H9 (cell line): ENCODE measurements at regions not wholly inside any gene's neighbourhood (a gene's known extent, or its start where the extent isn't known, plus 50 kb on each side); places are given as distances from the start of the nearest gene placed in this dataset.

Experiments
- DNase-seq: peaks from one replicate; pipeline ENCODE4 v3.0.0-alpha.2; 2017
- H2AFZ ChIP-seq: one replicate; pipeline ENCODE4 v1.6.1; 2013; ENCODE audit warnings: mild to moderate bottlenecking, low read length, control low read depth, moderate library complexity
- H2AK5ac ChIP-seq: 2 replicates; pipeline ENCODE4 v1.6.1; 2013; ENCODE audit warnings: low read length, control low read depth, mixed read lengths; ENCODE audit not compliant: insufficient read length
- H2BK120ac ChIP-seq: one replicate; pipeline ENCODE4 v1.6.1; 2013; ENCODE audit warnings: low read depth, mild to moderate bottlenecking, low read length, control low read depth, inconsistent platforms; ENCODE audit not compliant: poor library complexity, severe bottlenecking
- H2BK12ac ChIP-seq: 2 replicates; pipeline ENCODE4 v1.6.1; 2013; ENCODE audit warnings: low read length, control low read depth, mixed read lengths, low read depth; ENCODE audit not compliant: insufficient read length
- H2BK15ac ChIP-seq: 2 replicates; pipeline ENCODE4 v1.6.1; 2013; ENCODE audit warnings: low read depth, low read length, control low read depth
- H2BK20ac ChIP-seq: one replicate; pipeline ENCODE4 v1.6.1; 2013; ENCODE audit warnings: low read depth, mild to moderate bottlenecking, low read length, control low read depth, inconsistent platforms; ENCODE audit not compliant: poor library complexity, severe bottlenecking
- H2BK5ac ChIP-seq: 2 replicates; pipeline ENCODE4 v1.6.1; 2013; ENCODE audit warnings: low read length, control low read depth, mixed read lengths; ENCODE audit not compliant: insufficient read length
- H3K14ac ChIP-seq: 2 replicates; pipeline ENCODE4 v1.6.1; 2013; ENCODE audit warnings: low read length, control low read depth; ENCODE audit not compliant: insufficient read depth
- H3K18ac ChIP-seq: 2 replicates; pipeline ENCODE4 v1.6.1; 2013; ENCODE audit warnings: low read depth, mild to moderate bottlenecking, mixed read lengths, low read length, control low read depth; ENCODE audit not compliant: insufficient read length
- H3K23ac ChIP-seq: 2 replicates; pipeline ENCODE4 v1.6.1; 2013; ENCODE audit warnings: low read length, control low read depth, mixed read lengths, low read depth; ENCODE audit not compliant: insufficient read length
- H3K23me2 ChIP-seq: 2 replicates; pipeline ENCODE4 v1.6.1; 2013; ENCODE audit warnings: low read depth, mild to moderate bottlenecking, mixed read lengths, low read length, control low read depth; ENCODE audit not compliant: insufficient read length, poor library complexity, severe bottlenecking
- H3K27ac ChIP-seq: 2 replicates; pipeline ENCODE4 v1.5.1; 2013; ENCODE audit warnings: low read length, control low read depth, mixed read lengths, low read depth; ENCODE audit not compliant: insufficient read length
- H3K27me3 ChIP-seq: 2 replicates; pipeline ENCODE4 v1.6.1; 2013; ENCODE audit warnings: low read length, control low read depth, inconsistent platforms; ENCODE audit not compliant: insufficient read depth
- H3K4ac ChIP-seq: 2 replicates; pipeline ENCODE4 v1.6.1; 2013; ENCODE audit warnings: low read depth, mild to moderate bottlenecking, control low read depth, inconsistent platforms, low read length, moderate library complexity
- H3K4me1 ChIP-seq: 2 replicates; pipeline ENCODE4 v1.6.1; 2013; ENCODE audit warnings: low read length, control low read depth, inconsistent platforms; ENCODE audit not compliant: insufficient read depth
- H3K4me2 ChIP-seq: 2 replicates; pipeline ENCODE4 v1.6.1; 2013; ENCODE audit warnings: low read length, control low read depth, mixed read lengths; ENCODE audit not compliant: insufficient read length, insufficient read depth
- H3K56ac ChIP-seq: 2 replicates; pipeline ENCODE4 v1.6.1; 2013; ENCODE audit warnings: low read depth, mild to moderate bottlenecking, mixed read lengths, low read length, control low read depth; ENCODE audit not compliant: insufficient read length
- H3K79me1 ChIP-seq: 2 replicates; pipeline ENCODE4 v1.6.1; 2013; ENCODE audit warnings: low read depth, mild to moderate bottlenecking, moderate library complexity, low read length, control low read depth, inconsistent platforms; ENCODE audit not compliant: insufficient read depth, poor library complexity, severe bottlenecking
- H3K79me2 ChIP-seq: 2 replicates; pipeline ENCODE4 v1.6.1; 2013; ENCODE audit warnings: low read length, control low read depth, inconsistent platforms; ENCODE audit not compliant: insufficient read depth
- H3K9ac ChIP-seq: 2 replicates; pipeline ENCODE4 v1.6.1; 2013; ENCODE audit warnings: low read length, control low read depth, mixed read lengths; ENCODE audit not compliant: insufficient read length; ENCODE audit errors: extremely low read depth
- H3K9me3 ChIP-seq: one replicate; pipeline ENCODE4 v1.6.1; 2013; ENCODE audit warnings: low read depth, low read length, inconsistent platforms; ENCODE audit not compliant: control insufficient read depth
- H3T11ph ChIP-seq: one replicate; pipeline ENCODE4 v1.6.1; 2013; ENCODE audit warnings: mild to moderate bottlenecking, low read length, control low read depth, inconsistent platforms
- H4K20me1 ChIP-seq: one replicate; pipeline ENCODE4 v1.6.1; 2013; ENCODE audit not compliant: control insufficient read depth, insufficient read length, insufficient read depth
- H4K5ac ChIP-seq: 2 replicates; pipeline ENCODE4 v1.6.1; 2013; ENCODE audit warnings: low read depth, mild to moderate bottlenecking, mixed read lengths, low read length, control low read depth; ENCODE audit not compliant: insufficient read length
- H4K8ac ChIP-seq: replicated peaks from 2 replicates; pipeline ENCODE4 v1.6.1; 2013; ENCODE audit warnings: low read length, control low read depth, mixed read lengths, low read depth; ENCODE audit not compliant: insufficient read length
- H4K91ac ChIP-seq: 2 replicates; pipeline ENCODE4 v1.6.1; 2013; ENCODE audit warnings: low read depth, mild to moderate bottlenecking, moderate library complexity, mixed read lengths, low read length, control low read depth; ENCODE audit not compliant: insufficient read length
- H3K27ac Mint-ChIP-seq, 3 experiments: 2 replicates in 2 of 3; 3 replicates in 1 of 3; pipeline ENCODE4 v1.8.0; 2020 to 2021; ENCODE audit warnings: mixed read lengths in 3 of 3, mild to moderate bottlenecking in 1 of 3, moderate library complexity in 1 of 3
- H3K27me3 Mint-ChIP-seq: 2 replicates; pipeline ENCODE4 v1.8.0; 2021; ENCODE audit warnings: low read depth, mild to moderate bottlenecking, moderate library complexity, mixed read lengths
- H3K36me3 Mint-ChIP-seq, 3 experiments: 2 replicates in 2 of 3; 3 replicates in 1 of 3; pipeline ENCODE4 v1.8.0; 2020 to 2021; ENCODE audit warnings: low read depth in 3 of 3, mixed read lengths in 3 of 3; ENCODE audit not compliant: insufficient read depth in 1 of 3
- H3K4me1 Mint-ChIP-seq, 2 experiments: 2 replicates each; pipeline ENCODE4 v1.8.0; 2020; ENCODE audit warnings: mixed read lengths in 2 of 2
- H3K4me3 Mint-ChIP-seq, 2 experiments: 2 replicates in 1 of 2; 3 replicates in 1 of 2; pipeline ENCODE4 v1.8.0; 2020 to 2021; ENCODE audit warnings: mild to moderate bottlenecking in 2 of 2, mixed read lengths in 2 of 2, moderate library complexity in 1 of 2
- H3K9me3 Mint-ChIP-seq, 2 experiments: 2 replicates in 1 of 2; 3 replicates in 1 of 2; pipeline ENCODE4 v1.8.0; 2020; ENCODE audit warnings: mild to moderate bottlenecking in 2 of 2, mixed read lengths in 2 of 2, moderate library complexity in 1 of 2
- WGBS: extraction: QIAGEN DNeasy Blood & Tissue Kit; methylation state at CpG from one replicate; pipeline ENCODE4 v1.1.7; 2013; ENCODE audit warnings: missing lambda C conversion rate, low lambda C conversion rate, mixed read lengths; ENCODE audit not compliant: insufficient read length; ENCODE audit errors: extremely low coverage; 5-methylcytosine and 5-hydroxymethylcytosine counted together
- TF ChIP-seq, protein P1 (sequence below): fragments of 200-600 bp; sonication (generic); conservative IDR thresholded peaks from 3 replicates; pipeline ENCODE4 v1.8.0; 2021; ENCODE audit warnings: antibody characterized with exemption, mild to moderate bottlenecking

DNA sequence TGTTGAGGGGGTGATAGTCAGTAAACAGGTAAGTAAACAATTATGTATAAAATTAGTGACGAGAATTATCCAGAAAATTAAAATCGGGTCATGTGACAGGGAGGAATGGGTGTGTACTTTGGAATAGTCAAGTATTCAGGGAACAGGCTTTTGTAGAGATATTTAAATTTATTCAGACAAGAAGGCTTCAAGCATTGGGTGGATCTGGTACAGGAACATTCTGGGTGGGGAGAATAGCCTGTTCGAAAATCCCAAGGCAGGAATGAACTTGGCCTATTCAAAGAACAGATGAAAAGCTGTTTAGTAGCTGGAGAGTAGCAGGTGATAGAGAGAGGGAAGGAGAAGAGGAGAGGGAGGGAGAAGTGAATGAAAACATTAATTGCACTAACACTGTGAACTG lies 448.9 kb upstream of the FZD8 start:
- Mint-ChIP-seq H3K36me3 (no peaks in the 10 kb centered on the region), H3K4me3 (no peak overlapping the region), H3K9me3 (no peaks in the 10 kb centered on the region), H3K27ac (no peak overlapping the region), H3K4me1 (peaks cover 6 to 9% of the 10 kb centered on the region in 2 experiments; a peak in 2 of 4 replicates), H3K27me3 (peaks cover 7% of the 10 kb centered on the region)
- no CpG with 5 or more reads among the region's 3 CpGs for WGBS
- Histone ChIP-seq H3K79me2 (no peaks in the 10 kb centered on the region), H3K18ac (no peak overlapping the region), H2BK20ac (no peak overlapping the region), H4K91ac (no peak overlapping the region), H4K20me1 (no peaks in the 10 kb centered on the region), H3K14ac (no peak overlapping the region), H2BK12ac (no peak overlapping the region), H3K9ac (no peak overlapping the region), H2BK15ac (no peak overlapping the region), H3K4me1 (no peaks in the 10 kb centered on the region), H4K5ac (no peak overlapping the region), H4K8ac (no peak overlapping the region), H3K27ac (no peak overlapping the region), H2AK5ac (no peak overlapping the region), H3K4me2 (no peak overlapping the region), H3K4ac (no peak overlapping the region), H2BK120ac (no peak overlapping the region), H3T11ph (no peak overlapping the region), H3K79me1 (no peaks in the 10 kb centered on the region), H3K23ac (no peak overlapping the region), H3K23me2 (no peaks in the 10 kb centered on the region), H3K56ac (no peak overlapping the region), H3K27me3 (no peaks in the 10 kb centered on the region; the same call in 1 of the 2 replicates), H3K9me3 (no peaks in the 10 kb centered on the region), H2AFZ (no peak overlapping the region), H2BK5ac (no peak overlapping the region)
- no peak for DNase-seq
- TF ChIP-seq, protein P1, sequence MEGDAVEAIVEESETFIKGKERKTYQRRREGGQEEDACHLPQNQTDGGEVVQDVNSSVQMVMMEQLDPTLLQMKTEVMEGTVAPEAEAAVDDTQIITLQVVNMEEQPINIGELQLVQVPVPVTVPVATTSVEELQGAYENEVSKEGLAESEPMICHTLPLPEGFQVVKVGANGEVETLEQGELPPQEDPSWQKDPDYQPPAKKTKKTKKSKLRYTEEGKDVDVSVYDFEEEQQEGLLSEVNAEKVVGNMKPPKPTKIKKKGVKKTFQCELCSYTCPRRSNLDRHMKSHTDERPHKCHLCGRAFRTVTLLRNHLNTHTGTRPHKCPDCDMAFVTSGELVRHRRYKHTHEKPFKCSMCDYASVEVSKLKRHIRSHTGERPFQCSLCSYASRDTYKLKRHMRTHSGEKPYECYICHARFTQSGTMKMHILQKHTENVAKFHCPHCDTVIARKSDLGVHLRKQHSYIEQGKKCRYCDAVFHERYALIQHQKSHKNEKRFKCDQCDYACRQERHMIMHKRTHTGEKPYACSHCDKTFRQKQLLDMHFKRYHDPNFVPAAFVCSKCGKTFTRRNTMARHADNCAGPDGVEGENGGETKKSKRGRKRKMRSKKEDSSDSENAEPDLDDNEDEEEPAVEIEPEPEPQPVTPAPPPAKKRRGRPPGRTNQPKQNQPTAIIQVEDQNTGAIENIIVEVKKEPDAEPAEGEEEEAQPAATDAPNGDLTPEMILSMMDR = no peak
